Stimulated activated CD4-positive, alpha-beta T cell treated with anti-CD3 and anti-CD28 coated beads, Interleukin-12 subunit alpha, Interleukin-12 subunit beta, amount 100 ng/mL, for 48 hours (primary cell): ENCODE measurements at regions not wholly inside any gene's neighbourhood (a gene's known extent, or its start where the extent isn't known, plus 50 kb on each side); places are given as distances from the start of the nearest gene placed in this dataset.
"Not testable (repeated sequence)": the region's sequence is repeated elsewhere in the genome, so short reads cannot be mapped to it uniquely, and the experiment has no call there.

Experiments
- DNase-seq, 3 donors: peaks; one replicate each; pipeline ENCODE4 v3.0.0-alpha.2; 2020; ENCODE audit warnings: low read depth in 2 of 3, low spot score in 1 of 3

DNA sequence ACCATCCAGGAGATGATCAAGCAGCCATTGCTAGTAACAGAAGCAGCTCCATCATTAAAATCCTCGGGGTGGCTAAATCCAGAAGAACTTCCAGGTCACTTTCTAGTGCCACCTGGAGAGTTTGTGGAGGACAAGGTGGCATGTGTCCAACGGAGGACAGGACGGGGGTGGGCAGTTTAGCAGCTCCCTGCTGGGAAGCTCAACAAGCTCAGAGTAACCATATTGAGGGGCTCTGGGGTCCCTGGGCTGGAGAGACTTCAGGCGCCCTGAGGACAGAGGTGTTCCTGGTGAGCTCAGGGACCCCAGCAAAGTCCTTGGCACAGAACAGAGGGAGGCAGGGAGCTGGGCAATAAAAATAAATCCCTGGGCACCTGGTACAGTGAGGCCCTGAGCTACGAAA is 140.0 kb upstream of the FHL2 start:
- DNase-seq, result no peak

DNA sequence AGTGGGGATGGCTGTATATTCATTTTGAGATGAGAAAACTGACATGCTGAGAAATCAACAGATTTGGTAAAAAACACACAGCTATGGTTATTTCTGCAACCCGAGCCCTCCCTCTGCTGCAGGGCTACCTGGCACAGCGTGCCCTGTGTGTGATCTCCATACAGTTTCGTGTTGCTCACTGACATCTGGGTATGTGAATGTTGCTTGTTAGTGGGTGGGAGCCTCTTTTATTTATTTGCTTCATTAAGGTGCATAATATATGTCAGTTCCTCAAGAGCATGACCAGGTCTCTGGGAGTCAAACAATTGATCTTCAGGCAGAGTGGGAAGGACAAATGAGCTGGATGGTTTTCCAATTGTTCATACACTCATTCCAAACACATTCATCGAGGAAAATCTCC is 139.1 kb upstream of the FHL2 start:
- no peak for DNase-seq

DNA sequence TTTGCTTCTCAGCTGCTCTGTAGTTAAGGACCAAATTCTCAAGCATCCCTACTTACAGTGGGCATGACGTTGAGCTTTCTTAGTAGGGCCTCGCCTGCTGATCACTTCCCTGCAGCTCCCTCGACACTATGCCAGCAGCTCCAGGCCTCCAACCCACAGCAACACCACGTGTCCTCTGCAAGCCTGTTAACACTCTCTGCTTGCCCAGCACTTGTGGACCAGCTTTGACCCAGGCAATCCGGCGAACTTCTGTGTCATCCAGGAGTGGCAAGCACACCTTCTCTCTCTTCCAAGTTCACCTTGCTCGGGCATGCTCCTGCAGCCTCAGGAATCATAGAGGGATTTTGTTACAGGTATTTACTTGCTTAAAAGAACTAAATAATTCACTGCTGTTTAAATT is 138.6 kb upstream of the FHL2 start:
- DNase-seq, result no peak

DNA sequence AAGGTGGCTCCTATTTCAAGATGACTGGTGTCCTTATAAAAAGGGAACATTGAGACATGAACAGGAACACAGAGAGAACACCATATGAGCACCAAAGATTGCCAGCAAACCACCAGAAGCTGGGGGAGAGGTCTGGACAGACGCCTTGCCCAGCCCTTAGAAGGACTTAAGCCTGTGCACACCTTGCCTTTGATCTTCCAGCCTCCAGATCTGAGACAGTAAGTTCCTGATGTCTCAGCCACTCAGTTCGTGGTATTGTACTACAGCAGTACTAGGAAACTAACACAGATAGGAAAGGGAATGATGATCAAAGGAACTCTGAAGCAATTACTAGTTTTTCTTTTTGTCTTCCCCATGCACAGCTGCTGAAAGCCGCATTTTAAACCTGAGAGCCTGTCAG is 137.3 kb upstream of the FHL2 start:
- DNase-seq, result no peak

DNA sequence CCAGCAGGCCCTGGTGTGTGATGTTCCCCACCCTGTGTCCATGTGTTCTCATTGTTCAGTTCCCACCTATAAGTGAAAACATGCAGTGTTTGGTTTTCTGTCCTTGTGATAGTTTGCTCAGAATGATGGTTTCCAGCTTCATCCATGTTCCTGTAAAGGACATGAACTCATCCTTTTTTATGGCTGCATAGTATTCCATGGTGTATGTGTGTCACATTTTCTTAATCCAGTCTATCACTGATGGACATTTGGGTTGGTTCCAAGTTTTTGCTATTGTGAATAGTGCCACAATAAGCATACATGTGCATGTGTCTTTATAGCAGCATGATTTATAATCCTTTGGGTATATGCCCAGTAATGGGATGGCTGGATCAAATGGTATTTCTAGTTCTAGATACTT is 130.4 kb upstream of the FHL2 start:
- DNase-seq, result not testable (repeated sequence)

DNA sequence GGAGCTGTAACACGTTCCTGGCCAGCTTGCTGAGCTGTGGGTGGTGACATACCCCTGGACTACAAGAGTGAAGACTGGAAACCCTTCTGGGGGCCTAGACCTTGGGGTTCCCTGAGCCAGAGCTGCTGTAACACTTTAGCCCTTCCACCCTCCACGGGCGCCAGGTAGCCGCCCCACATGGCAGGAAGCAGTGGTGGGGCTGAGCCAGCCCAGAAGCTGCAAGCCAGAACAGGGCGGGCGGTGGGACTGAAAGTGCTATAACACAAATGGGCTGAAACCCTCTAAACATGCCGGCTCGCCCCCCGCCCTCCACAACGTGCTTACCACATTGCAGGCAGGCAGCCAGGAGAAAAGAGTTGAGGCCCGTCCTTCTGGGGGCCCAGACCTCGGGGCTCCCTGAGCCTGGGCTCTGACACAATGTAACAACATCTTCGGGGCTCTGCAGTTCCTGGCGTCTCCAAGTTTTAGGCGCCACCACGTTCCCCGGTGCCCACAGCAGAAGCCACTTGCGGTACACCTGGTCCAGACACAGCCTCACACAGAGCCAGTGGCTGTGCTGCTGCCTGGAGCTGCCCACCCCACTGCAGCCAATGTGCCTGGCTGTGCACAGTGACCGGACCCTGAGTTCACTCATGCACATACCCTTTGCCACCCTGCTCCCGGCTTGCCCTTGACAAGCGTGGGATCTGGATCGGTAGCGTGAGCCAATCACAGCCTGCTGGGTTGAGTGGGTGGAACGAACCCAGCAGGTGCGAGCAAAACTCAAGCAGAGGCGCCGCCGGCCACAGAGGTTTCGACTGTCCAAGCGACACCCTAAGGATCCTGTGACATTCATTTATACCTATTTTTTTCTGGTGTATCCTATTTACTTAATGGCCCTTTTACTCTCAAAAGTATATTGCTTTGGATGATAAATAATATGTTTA is 127.4 kb upstream of the FHL2 start:
- DNase-seq, result no peak

DNA sequence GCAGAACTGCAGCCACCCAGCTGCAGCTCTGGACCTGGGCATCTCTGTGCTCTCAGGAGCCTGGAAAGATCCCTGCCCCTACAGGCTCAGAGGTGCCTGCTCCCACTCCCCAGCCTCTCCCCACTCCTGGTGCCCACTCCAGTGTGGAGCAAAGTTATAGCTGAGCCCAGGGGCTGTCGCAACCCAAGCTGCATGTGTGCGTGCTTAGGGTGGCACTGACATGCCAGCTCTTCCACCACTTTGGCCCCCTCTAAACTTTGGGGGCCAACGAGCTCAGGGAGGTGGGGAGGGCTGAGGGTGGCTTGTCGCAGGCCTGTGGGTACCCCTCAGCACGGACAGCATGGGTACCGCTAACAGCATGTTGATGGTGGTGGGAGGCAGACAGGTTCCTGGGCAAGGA is 126.3 kb upstream of the FHL2 start:
- no peak for DNase-seq

DNA sequence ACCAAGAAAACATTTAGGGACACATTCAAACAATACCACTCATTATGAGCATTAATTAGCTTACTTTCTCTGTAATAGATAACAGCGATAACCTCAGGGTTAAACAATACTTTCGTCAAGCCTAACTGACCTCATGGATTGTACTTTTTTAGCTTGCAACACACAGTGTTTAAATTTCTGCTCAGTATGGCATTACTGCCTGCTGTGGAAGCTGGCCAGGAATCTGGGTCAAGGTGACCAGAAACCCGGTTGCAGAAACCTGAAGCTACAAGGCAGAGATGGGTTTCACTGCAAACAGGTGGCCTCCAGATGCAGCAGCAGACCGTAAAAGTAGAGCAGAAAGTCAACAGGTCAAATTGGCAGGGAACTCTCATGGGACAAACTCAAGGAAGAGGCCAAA is 123.8 kb upstream of the FHL2 start:
- no peak for DNase-seq

DNA sequence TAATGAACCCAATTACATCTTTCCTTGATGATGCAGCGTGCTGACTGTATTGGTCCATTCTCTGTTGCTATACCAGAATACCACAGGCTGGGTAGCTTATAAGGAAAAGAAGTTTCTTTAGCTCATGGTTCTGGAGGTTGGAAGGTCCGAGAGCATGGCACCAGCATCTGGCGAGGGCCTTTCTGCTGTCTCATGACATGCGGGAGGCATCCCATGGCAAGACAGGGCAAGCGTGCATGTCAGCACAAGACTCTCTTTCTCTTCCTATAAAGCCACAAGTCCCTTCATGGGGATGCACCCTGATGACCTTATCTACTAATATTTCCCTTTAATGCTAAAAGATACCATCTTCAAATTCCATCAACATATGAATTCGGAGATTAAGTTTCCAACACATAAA is 122.8 kb upstream of the FHL2 start:
- DNase-seq, result no peak

DNA sequence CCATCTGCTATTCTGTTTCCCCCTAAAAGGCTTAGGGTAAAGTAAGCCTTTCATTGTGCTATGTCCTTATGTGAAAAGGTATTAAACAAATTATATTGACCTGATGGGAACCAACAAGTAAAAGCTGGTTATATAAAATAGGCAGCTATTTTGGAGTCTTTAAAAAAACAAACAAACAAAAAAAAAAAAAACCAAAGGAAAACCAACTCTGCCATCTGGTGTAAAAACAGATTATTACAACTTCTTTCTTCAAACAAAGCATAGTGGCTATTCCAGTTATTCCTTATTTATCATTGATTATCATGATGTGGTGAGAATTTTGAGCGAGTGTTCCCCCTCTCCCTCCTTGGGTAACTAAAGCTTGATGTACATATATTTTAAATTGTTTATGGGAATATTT is 122.3 kb upstream of the FHL2 start:
- DNase-seq, result no peak

- no peak for DNase-seq
Measured at GRCh38 chr2:105519516-105519915, 120.7 kb upstream of the FHL2 start.

GRCh38 chr2:105518897-105519296 is 120.0 kb upstream of the FHL2 start:
- DNase-seq, result no peak

DNA sequence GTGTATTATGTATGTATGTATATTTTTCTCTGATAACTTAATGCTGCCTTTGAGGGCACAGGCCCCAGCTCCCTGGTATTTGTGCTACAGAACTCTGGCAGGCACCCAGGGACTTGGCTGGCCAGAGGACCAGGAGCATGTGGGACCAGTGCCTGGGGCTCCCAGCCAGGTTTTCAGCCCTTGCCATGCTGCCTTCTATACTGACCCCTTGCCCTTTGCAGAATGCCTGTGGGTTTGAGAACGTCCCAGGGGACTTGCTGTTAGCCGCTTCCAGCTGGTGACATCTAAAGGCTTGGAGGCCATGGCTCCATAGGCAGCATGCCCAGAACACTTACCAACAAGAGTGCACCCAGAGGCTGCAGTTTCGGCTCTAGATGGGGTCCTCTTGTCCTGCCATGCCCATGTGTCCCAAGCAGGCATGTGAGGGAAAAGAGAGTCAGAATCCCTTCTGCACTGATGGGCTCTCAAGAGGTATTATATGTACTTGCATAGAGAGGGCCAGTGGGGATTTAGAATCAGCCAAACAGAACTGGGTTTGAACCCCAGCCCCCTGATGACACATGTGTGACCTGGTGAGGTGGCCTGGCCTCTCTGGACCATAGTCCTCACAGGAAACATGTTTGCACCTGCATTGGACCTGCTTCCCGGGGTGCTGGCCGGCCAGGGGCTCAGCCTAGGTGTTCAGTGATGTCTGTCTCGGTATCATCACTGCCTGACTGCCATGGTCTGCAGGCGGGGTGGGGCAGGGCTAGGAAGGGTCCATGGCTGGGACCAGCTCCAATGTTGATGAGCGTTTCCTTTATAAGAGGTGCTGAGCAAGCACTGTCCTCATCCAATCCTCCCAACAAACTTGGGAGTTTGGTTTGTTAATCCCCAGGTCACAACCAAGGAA is 119.2 kb upstream of the FHL2 start:
- no peak for DNase-seq

- DNase-seq, result no peak
Measured at GRCh38 chr2:105515581-105516415, 116.9 kb upstream of the FHL2 start.

DNA sequence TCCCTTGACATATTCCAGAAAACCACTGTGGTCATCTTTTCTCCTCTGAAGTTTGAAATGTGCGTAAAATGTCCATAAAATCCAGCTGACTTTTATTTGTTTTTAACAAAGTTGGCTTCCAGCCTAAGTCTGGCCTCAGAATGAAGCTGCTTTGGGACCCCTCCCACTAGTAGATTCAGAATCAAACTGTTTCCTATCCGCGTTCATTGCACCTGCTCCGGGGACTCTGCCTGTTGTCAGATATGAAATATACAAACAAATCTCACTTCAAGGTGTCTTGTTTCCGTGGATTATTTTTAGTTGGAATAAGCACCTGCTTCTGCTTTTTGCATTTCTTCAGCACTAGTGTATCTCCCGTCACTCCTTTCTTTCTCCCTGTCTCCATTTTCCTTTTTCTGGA is 115.7 kb upstream of the FHL2 start:
- DNase-seq, result no peak

GRCh38 chr2:105510761-105511528 is 112.1 kb upstream of the FHL2 start:
- no peak for DNase-seq

DNA sequence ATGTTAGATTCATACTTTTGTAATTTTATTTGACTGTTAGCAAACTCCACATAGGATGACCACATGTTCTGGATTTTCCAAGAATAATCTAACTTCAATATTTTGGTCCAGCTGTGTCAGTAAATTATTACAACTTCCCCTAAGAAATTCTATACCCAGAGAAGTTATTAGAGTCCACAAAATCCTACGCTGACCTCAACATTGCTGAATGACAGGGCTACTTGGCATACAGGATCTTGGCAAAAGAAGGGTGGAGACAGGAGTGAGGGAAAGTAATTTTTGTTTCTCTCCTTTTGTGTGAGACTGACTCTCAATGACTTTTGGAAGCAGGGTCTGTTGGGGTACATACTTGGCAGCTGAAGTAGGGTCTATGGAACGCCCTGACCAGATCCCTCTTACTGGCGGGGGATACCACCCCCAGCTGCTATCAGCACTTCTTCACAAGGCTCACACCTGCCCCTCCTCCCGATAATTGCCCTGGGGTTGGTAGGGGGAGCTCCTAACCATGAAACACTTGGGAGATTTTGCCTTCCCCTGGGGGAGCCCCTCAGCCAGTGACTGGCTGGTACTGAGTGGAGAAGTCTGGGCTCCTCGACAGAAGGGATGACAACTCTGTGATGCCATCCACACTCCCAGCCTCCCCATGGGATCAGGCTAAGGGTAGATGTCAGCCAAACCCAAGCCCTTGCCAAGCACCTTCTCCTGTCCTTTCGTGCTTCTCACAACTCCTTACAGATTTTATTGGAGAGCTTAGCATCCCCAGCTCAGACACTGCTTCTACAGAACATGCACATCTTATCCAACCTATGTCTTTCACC is 110.6 kb upstream of the FHL2 start:
- no peak for DNase-seq

GRCh38 chr2:105506860-105507259 is 108.0 kb upstream of the FHL2 start:
- not testable (repeated sequence) for DNase-seq

GRCh38 chr2:105504459-105504858 is 105.6 kb upstream of the FHL2 start:
- no peak for DNase-seq
